Adipocyte (in vitro differentiated cells): ENCODE measurements at regions not wholly inside any gene's neighbourhood (a gene's known extent, or its start where the extent isn't known, plus 50 kb on each side); places are given as distances from the start of the nearest gene placed in this dataset.

Experiments
- DNase-seq: peaks from one replicate; pipeline ENCODE4 v3.0.0-alpha.2; 2015; ENCODE audit warnings: low read depth
- H3K27me3 ChIP-seq: replicated peaks from 2 replicates; pipeline ENCODE4 v1.7.0; 2013; ENCODE audit warnings: mild to moderate bottlenecking, low read length, moderate library complexity; ENCODE audit not compliant: control insufficient read depth, insufficient read depth
- H3K36me3 ChIP-seq: 2 replicates; pipeline ENCODE4 v1.7.0; 2013; ENCODE audit warnings: low read length, mild to moderate bottlenecking, moderate library complexity; ENCODE audit not compliant: control insufficient read depth, insufficient read depth, severe bottlenecking
- H3K4me1 ChIP-seq: 2 replicates; pipeline ENCODE4 v1.7.0; 2013; ENCODE audit warnings: mild to moderate bottlenecking, low read length, moderate library complexity; ENCODE audit not compliant: control insufficient read depth, insufficient read depth
- H3K4me3 ChIP-seq: 2 replicates; pipeline ENCODE4 v1.7.0; 2013; ENCODE audit warnings: mild to moderate bottlenecking, low read length, moderate library complexity
- H3K9ac ChIP-seq: 2 replicates; pipeline ENCODE4 v1.7.0; 2013; ENCODE audit warnings: mild to moderate bottlenecking, low read length, moderate library complexity
- H3K9me3 ChIP-seq: 2 replicates; pipeline ENCODE4 v1.7.0; 2013; ENCODE audit warnings: mild to moderate bottlenecking, low read length, moderate library complexity; ENCODE audit not compliant: control insufficient read depth

DNA sequence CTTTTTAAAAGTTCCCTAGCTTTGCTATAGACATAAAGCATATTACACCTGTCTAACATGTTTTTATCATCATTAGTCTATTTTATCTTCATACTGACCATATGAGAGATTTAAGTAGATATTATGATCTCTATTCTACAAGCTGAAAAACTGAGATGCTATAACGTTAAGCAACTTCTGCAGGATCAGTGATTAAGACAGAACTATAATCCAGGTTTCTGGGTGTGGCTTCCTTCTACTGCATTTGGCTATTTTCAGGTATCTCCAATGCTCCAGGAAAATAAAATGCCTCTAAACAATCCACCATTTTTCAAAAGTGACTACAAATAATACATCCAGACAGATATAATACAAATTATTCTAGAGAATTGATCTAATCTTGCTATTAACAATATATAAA, 53.4 kb downstream of the RGS2 start:
- DNase-seq = no peak
- no peaks in the 10 kb centered on the region for H3K9me3 ChIP-seq
- H3K4me1 ChIP-seq = no peaks in the 10 kb centered on the region
- no peak overlapping the region for H3K4me3 ChIP-seq
- H3K36me3 ChIP-seq = no peaks in the 10 kb centered on the region
- no peaks in the 10 kb centered on the region for H3K27me3 ChIP-seq
- H3K9ac ChIP-seq = no peak overlapping the region

DNA sequence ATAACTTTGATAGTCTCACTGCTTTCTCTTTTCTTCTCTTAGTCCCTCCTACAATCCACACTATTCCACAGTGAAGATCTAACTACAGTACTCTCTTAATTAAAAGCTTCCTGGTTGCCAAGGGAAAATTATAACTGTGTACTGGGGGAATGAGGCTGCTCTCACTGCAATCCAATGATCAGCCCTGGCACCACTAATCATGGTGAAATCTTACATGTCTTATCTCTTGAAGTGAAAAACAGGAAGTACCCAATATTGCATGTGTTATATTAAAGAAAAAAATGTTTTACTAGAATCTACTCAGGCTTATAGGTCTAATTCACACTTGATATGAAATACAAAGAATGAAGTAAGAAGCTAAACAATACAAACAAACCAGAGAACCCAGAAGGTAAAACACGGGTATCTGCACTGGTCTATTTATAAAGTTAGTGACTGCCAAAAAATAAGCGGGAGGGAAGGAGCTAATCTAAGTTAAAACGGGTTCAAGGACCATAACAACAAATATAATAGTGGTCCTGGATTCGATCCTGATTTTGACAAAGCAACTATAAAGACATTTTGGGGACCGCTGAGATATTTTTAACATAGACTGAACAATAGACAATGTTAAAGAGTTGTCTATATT, 57.5 kb downstream of the RGS2 start:
- Histone ChIP-seq H3K4me1 (no peaks in the 10 kb centered on the region), H3K27me3 (no peaks in the 10 kb centered on the region), H3K4me3 (no peak overlapping the region), H3K9ac (no peak overlapping the region), H3K9me3 (no peaks in the 10 kb centered on the region), H3K36me3 (no peaks in the 10 kb centered on the region)
- DNase-seq = no peak

DNA sequence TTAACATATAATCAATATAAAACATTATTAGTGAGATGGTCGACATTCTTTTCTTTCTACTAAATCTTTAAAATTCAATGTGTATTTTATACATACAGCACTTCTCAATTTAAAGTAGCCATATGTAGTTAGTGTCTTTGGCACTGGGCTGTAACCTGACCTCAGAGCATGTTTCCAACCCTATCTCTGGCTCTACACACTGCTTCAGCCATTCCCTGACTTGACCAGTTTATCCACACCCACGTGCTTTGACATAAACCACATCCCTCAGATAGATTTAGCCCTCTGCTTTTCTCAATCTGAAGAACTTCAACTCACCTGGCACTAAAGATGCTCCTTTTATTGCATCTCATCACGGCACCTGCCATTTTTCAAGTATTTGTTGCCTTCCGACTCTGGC, 58.3 kb downstream of the RGS2 start:
- no peak overlapping the region for H3K9ac ChIP-seq
- H3K27me3 ChIP-seq = no peaks in the 10 kb centered on the region
- no peak overlapping the region for H3K4me3 ChIP-seq
- no peaks in the 10 kb centered on the region for H3K36me3 ChIP-seq
- peaks cover 2% of the 10 kb centered on the region for H3K4me1 ChIP-seq
- H3K9me3 ChIP-seq = no peaks in the 10 kb centered on the region
- DNase-seq = no peak

DNA sequence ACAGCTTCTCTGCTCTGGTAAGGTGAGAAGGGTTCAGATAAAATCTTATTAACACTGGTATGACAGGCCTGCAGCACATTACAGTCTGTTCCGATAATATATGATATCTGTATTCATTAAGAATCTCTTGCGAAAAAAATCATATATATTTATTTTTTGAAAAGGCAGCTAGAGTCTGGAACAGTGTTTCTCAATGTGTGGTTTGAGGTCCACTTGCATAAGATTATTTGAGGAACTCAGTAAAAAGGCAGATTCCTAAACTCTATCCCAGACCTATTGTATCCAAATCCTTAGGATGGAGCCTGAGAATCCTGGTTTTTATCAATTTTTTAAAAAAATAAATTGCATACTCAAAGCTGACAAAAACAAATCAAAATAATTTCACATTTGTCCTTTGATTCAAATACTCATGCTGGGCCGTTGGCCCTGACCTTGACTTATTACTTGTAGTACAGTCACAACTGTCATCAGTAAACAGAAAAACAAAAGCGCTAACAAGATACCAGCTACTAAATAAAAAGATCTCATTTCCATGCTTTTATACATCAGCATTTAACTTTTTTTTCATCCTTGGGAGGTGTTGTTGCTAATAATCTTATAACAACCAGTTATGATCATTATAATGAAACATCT, 60.6 kb downstream of the RGS2 start:
- H3K9ac ChIP-seq = no peak overlapping the region
- DNase-seq = peak; percentile 9
- no peaks in the 10 kb centered on the region for H3K9me3 ChIP-seq
- H3K36me3 ChIP-seq = no peaks in the 10 kb centered on the region
- H3K4me1 ChIP-seq = peaks cover 23% of the 10 kb centered on the region
- H3K27me3 ChIP-seq = no peaks in the 10 kb centered on the region
- no peak overlapping the region for H3K4me3 ChIP-seq

DNA sequence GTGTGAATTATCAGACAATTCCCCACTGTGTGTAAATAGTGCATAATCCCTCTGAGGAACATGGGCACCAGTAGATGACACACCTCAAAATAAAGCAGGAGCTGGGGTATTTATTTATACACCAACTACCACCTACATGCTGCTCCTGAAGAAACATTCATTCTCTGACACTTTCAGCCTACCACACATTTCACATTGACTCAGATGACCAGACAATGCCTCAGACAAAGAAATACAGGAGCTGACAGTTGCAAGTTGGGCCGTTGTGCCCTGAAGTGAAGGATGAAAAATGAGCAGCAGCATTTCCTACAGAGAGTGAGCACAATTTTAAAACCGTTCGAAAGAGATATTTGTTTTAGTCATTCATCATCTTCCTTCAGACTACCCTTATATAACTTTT, 63.2 kb downstream of the RGS2 start:
- H3K9ac ChIP-seq = no peak overlapping the region

DNA sequence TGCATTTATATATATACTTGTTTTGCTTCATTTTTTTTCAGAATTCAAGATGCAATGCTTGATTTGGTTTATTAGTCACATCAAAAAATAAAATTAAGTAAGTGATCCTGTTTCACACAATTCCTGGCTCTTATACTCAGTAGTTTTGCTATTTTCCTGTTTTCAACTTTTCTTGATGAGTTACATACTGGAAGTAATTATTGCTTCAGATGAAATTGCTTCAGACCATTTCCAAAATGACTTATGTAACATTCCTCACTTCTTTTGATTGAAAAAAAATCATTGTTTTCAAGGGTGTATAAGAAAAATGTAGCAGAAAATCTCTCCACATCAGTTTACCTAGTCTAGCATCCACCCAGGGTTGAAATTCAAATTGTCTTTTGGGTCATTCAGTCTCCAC, 65.0 kb downstream of the RGS2 start:
- DNase-seq = no peak
- H3K27me3 ChIP-seq = no peaks in the 10 kb centered on the region
- H3K9ac ChIP-seq = peak overlapping the region; percentile 40
- H3K9me3 ChIP-seq = peaks cover 20% of the 10 kb centered on the region
- peaks cover 36% of the 10 kb centered on the region for H3K4me1 ChIP-seq
- H3K4me3 ChIP-seq = no peak overlapping the region
- no peaks in the 10 kb centered on the region for H3K36me3 ChIP-seq

More for the DNA sequence above, 63.2 kb downstream of the RGS2 start:
- H3K4me1 ChIP-seq = peaks cover 23% of the 10 kb centered on the region
- no peaks in the 10 kb centered on the region for H3K27me3 ChIP-seq
- DNase-seq = no peak
- no peak overlapping the region for H3K4me3 ChIP-seq
- no peaks in the 10 kb centered on the region for H3K36me3 ChIP-seq
- peaks cover 20% of the 10 kb centered on the region for H3K9me3 ChIP-seq

DNA sequence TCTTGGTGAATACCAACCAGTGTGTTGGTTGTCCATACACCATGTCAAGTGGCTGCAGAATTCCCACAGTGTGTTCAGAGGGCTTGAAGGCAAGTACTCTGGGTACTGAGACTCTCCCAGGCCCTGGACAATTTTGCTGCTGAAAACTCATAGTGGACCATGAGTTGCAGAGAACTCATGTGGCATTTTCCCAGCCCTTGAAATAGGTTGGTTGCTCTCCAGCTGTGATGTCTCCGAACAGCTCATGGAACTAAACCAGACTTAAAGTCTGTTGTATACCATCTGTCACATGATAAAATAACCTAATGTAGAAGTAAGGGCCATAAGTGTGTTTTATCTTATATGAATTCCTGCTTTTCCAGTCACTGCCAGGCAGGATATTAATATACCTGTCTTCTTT, 67.8 kb downstream of the RGS2 start:
- DNase-seq = no peak
- peaks cover 53% of the 10 kb centered on the region for H3K4me1 ChIP-seq
- H3K4me3 ChIP-seq = no peak overlapping the region
- H3K27me3 ChIP-seq = no peaks in the 10 kb centered on the region
- no peaks in the 10 kb centered on the region for H3K36me3 ChIP-seq
- H3K9ac ChIP-seq = no peak overlapping the region
- peaks cover 20% of the 10 kb centered on the region for H3K9me3 ChIP-seq

DNA sequence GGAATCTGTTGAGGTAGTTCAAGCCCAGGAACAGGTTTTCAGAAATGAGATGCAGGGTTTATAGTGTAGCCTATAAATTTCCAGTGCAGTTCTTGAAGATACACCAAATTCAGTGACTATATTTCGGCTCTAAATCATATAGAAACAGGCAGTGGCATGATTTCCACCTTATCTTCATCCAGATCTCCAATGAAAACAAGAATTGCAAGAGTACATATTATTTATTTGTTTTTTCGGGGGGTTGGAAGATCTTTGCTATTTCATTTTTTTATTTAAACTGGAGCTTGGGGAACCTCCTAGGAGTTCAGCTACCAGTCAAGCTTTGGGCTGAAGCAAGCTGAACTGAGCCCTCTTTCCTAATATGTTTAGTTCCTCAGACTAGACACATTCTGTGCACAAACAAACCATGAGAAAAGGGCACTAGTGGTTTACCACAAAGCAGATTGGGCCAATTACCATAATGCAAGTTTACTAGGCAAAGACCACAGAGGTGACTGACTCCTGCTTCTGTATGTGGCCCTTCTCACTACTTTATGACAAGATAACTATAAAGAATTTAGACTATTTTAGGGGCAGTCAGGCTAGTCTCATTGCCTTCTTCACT, 68.5 kb downstream of the RGS2 start:
- no peaks in the 10 kb centered on the region for H3K27me3 ChIP-seq
- H3K4me3 ChIP-seq = no peak overlapping the region
- peaks cover 48% of the 10 kb centered on the region for H3K4me1 ChIP-seq
- DNase-seq = peak; percentile 57
- no peak overlapping the region for H3K9ac ChIP-seq
- H3K9me3 ChIP-seq = peaks cover 20% of the 10 kb centered on the region
- no peaks in the 10 kb centered on the region for H3K36me3 ChIP-seq

DNA sequence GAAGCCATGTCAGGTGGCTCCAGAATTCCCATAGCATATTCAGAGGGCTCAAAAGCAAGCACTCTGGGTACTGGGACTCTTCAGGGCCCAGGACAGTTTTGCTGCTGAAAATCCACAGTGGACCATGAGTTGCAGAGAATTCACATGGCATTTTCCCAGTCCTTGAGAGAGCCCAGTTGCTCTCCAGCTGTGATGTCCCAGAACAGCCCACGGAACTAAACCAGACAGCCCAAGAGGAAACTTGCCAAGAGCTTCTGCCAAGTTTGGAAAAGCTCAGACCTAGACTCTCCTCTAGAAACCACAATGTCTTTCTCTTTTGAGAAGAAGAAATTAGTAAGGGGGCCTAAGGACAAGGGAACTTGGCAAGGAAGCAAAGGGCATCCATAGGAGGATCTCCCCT, 69.4 kb downstream of the RGS2 start:
- DNase-seq = peak; percentile 61

DNA sequence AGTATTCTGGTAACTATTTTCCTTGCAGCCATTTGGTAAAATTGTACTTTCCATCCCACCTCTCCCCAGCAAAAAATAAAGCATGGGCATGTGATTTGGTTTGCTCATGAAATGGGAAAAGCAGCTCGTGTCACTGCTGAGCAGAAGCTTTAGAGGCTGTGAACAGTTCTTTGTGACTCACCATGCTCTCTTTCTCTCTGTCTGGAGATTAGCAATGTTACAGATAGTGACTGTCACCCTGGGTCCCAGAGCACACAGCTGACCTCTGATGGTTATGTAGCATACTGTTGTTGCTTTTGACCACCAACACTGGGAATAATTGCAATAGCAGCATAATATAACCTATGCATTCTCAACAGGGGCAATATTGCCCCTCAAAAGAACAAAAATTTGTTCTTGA, 70.6 kb downstream of the RGS2 start:
- H3K36me3 ChIP-seq = no peaks in the 10 kb centered on the region
- H3K9me3 ChIP-seq = peaks cover 20% of the 10 kb centered on the region
- DNase-seq = peak; percentile 11
- H3K9ac ChIP-seq = no peak overlapping the region
- peaks cover 30% of the 10 kb centered on the region for H3K4me1 ChIP-seq
- no peaks in the 10 kb centered on the region for H3K27me3 ChIP-seq
- H3K4me3 ChIP-seq = no peak overlapping the region

More for the DNA sequence above, 69.4 kb downstream of the RGS2 start:
- Histone ChIP-seq H3K27me3 (no peaks in the 10 kb centered on the region), H3K4me3 (no peak overlapping the region), H3K9ac (no peak overlapping the region), H3K4me1 (peaks cover 41% of the 10 kb centered on the region), H3K36me3 (no peaks in the 10 kb centered on the region), H3K9me3 (peaks cover 20% of the 10 kb centered on the region)

DNA sequence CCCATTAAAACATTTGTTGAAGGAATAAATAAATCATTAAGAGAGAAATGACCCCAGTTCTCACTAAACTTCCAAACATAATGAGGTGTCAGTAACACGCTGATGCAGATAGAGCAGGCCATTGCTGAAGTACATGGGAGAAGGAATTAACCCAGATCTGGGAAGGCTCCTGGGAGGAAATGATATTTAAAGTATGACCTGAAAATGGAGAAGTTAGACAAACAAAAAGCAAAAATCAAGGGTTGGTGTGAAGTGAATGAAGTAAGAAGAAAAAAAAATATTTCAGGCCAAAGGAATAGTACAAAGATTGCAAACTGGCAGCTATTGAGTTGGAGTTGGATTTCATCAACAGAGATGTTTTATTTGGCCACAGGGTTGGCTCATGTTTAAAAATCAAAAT, 71.4 kb downstream of the RGS2 start:
- DNase-seq = peak; percentile 27
- H3K36me3 ChIP-seq = no peaks in the 10 kb centered on the region
- peaks cover 14% of the 10 kb centered on the region for H3K9me3 ChIP-seq
- H3K9ac ChIP-seq = no peak overlapping the region
- peaks cover 30% of the 10 kb centered on the region for H3K4me1 ChIP-seq
- H3K27me3 ChIP-seq = no peaks in the 10 kb centered on the region
- H3K4me3 ChIP-seq = no peak overlapping the region
